ENCODE measurements at regions not wholly inside any gene's neighbourhood (a gene's known extent, or its start where the extent isn't known, plus 50 kb on each side); places are given as distances from the start of the nearest gene placed in this dataset.
"Not testable (repeated sequence)": the region's sequence is repeated elsewhere in the genome, so short reads cannot be mapped to it uniquely, and the experiment has no call there.

GRCh38 chrX:34275699-34276098 lies 143.6 kb upstream of the FAM47A start:
- no CpG with 5 or more reads among the region's 1 CpG for WGBS
- Histone ChIP-seq H3K36me3 (ENCODE audit: insufficient read depth, low read length) (no peaks in the 10 kb centered on the region), H3K4me1 (ENCODE audit: insufficient read depth, low read length) (peaks cover 8% of the 10 kb centered on the region; the same call in 1 of the 2 replicates), H3K4me3 (ENCODE audit: low read length) (no peak overlapping the region), H3K9me3 (ENCODE audit: insufficient read depth, low read depth, low read length) (no peaks in the 10 kb centered on the region), H3K27me3 (ENCODE audit: insufficient read depth, low read length) (no peaks in the 10 kb centered on the region), H3K9ac (ENCODE audit: low read depth, low read length) (no peak overlapping the region), H3K27ac (ENCODE audit: low read depth, low read length) (no peak overlapping the region)

- Histone ChIP-seq H3K4me3 (ENCODE audit: low read length) (no peak overlapping the region), H3K27ac (ENCODE audit: low read depth, low read length) (no peak overlapping the region), H3K9ac (ENCODE audit: low read depth, low read length) (no peak overlapping the region), H3K36me3 (ENCODE audit: insufficient read depth, low read length) (no peaks in the 10 kb centered on the region), H3K9me3 (ENCODE audit: insufficient read depth, low read depth, low read length) (no peaks in the 10 kb centered on the region), H3K4me1 (ENCODE audit: insufficient read depth, low read length) (peaks cover 12% of the 10 kb centered on the region), H3K27me3 (ENCODE audit: insufficient read depth, low read length) (no peaks in the 10 kb centered on the region)
- 100% methylated on average over 1 of the region's 2 CpGs for WGBS
Measured at GRCh38 chrX:34270434-34270833, 138.3 kb upstream of the FAM47A start.

- Histone ChIP-seq H3K4me3 (ENCODE audit: low read length) (no peak overlapping the region), H3K27me3 (ENCODE audit: insufficient read depth, low read length) (no peaks in the 10 kb centered on the region), H3K4me1 (ENCODE audit: insufficient read depth, low read length) (no peaks in the 10 kb centered on the region), H3K9me3 (ENCODE audit: insufficient read depth, low read depth, low read length) (no peaks in the 10 kb centered on the region), H3K9ac (ENCODE audit: low read depth, low read length) (no peak overlapping the region), H3K27ac (ENCODE audit: low read depth, low read length) (no peak overlapping the region), H3K36me3 (ENCODE audit: insufficient read depth, low read length) (no peaks in the 10 kb centered on the region)
- WGBS: 88% methylated on average over 2 of the region's 4 CpGs
Measured at GRCh38 chrX:34238896-34239295, 106.8 kb upstream of the FAM47A start.

- H3K4me1 ChIP-seq (ENCODE audit: insufficient read depth, low read length); H3K4me3 ChIP-seq (ENCODE audit: low read length); H3K9ac ChIP-seq (ENCODE audit: low read depth, low read length); H3K9me3 ChIP-seq (ENCODE audit: insufficient read depth, low read depth, low read length); H3K36me3 ChIP-seq (ENCODE audit: insufficient read depth, low read length); H3K27ac ChIP-seq (ENCODE audit: low read depth, low read length); H3K27me3 ChIP-seq (ENCODE audit: insufficient read depth, low read length): not testable (repeated sequence)
- WGBS: 59% methylated on average over 5 of the region's 6 CpGs
Measured at GRCh38 chrX:34230156-34230555, 98.0 kb upstream of the FAM47A start.

- no peak overlapping the region for H3K27ac ChIP-seq (ENCODE audit: low read depth, low read length)
- WGBS: 98% methylated on average over 2 of the region's 2 CpGs
- H3K27me3 ChIP-seq (ENCODE audit: insufficient read depth, low read length): no peaks in the 10 kb centered on the region
Measured at GRCh38 chrX:34227804-34228203, 95.7 kb upstream of the FAM47A start.

GRCh38 chrX:34223574-34223973 lies 91.5 kb upstream of the FAM47A start:
- H3K27me3 ChIP-seq (ENCODE audit: insufficient read depth, low read length): no peaks in the 10 kb centered on the region

More at GRCh38 chrX:34227804-34228203, 95.7 kb upstream of the FAM47A start:
- H3K9me3 ChIP-seq (ENCODE audit: insufficient read depth, low read depth, low read length): no peaks in the 10 kb centered on the region
- no peaks in the 10 kb centered on the region for H3K36me3 ChIP-seq (ENCODE audit: insufficient read depth, low read length)
- no peak overlapping the region for H3K4me3 ChIP-seq (ENCODE audit: low read length)
- no peak overlapping the region for H3K9ac ChIP-seq (ENCODE audit: low read depth, low read length)
- H3K4me1 ChIP-seq (ENCODE audit: insufficient read depth, low read length): no peaks in the 10 kb centered on the region

GRCh38 chrX:34218063-34218462 lies 85.9 kb upstream of the FAM47A start:
- Histone ChIP-seq H3K9ac (ENCODE audit: low read depth, low read length) (no peak overlapping the region), H3K4me3 (ENCODE audit: low read length) (no peak overlapping the region), H3K27me3 (ENCODE audit: insufficient read depth, low read length) (no peaks in the 10 kb centered on the region), H3K4me1 (ENCODE audit: insufficient read depth, low read length) (no peaks in the 10 kb centered on the region), H3K27ac (ENCODE audit: low read depth, low read length) (no peak overlapping the region), H3K9me3 (ENCODE audit: insufficient read depth, low read depth, low read length) (no peaks in the 10 kb centered on the region), H3K36me3 (ENCODE audit: insufficient read depth, low read length) (no peaks in the 10 kb centered on the region)
- no CpG with 5 or more reads among the region's 1 CpG for WGBS

More at GRCh38 chrX:34223574-34223973, 91.5 kb upstream of the FAM47A start:
- WGBS: 50% methylated on average over 2 of the region's 3 CpGs
- no peaks in the 10 kb centered on the region for H3K36me3 ChIP-seq (ENCODE audit: insufficient read depth, low read length)
- no peaks in the 10 kb centered on the region for H3K9me3 ChIP-seq (ENCODE audit: insufficient read depth, low read depth, low read length)
- H3K9ac ChIP-seq (ENCODE audit: low read depth, low read length): no peak overlapping the region
- no peak overlapping the region for H3K27ac ChIP-seq (ENCODE audit: low read depth, low read length)
- no peak overlapping the region for H3K4me3 ChIP-seq (ENCODE audit: low read length)
- no peaks in the 10 kb centered on the region for H3K4me1 ChIP-seq (ENCODE audit: insufficient read depth, low read length)

GRCh38 chrX:34197946-34198345 lies 65.8 kb upstream of the FAM47A start:
- no peaks in the 10 kb centered on the region for H3K27me3 ChIP-seq (ENCODE audit: insufficient read depth, low read length)
- WGBS: 88% methylated on average over 1 of the region's 1 CpG
- H3K9me3 ChIP-seq (ENCODE audit: insufficient read depth, low read depth, low read length): no peaks in the 10 kb centered on the region
- no peak overlapping the region for H3K27ac ChIP-seq (ENCODE audit: low read depth, low read length)
- H3K4me1 ChIP-seq (ENCODE audit: insufficient read depth, low read length): no peaks in the 10 kb centered on the region
- H3K4me3 ChIP-seq (ENCODE audit: low read length): no peak overlapping the region
- no peak overlapping the region for H3K9ac ChIP-seq (ENCODE audit: low read depth, low read length)
- no peaks in the 10 kb centered on the region for H3K36me3 ChIP-seq (ENCODE audit: insufficient read depth, low read length)
